HEK293T (cell line): ENCODE measurements at regions not wholly inside any gene's neighbourhood (a gene's known extent, or its start where the extent isn't known, plus 50 kb on each side); places are given as distances from the start of the nearest gene placed in this dataset.

Source experiments
- CTCF ChIA-PET: fragments of 350-600 bp; formaldehyde crosslinking; extraction: SDS; loops from one replicate; lab custom pipeline; 2021; ENCODE audit warnings: antibody characterized with exemption, inconsistent platforms; lab: Yijun Ruan, JAX
- POLR2A ChIA-PET: fragments of 350-600 bp; formaldehyde crosslinking; extraction: SDS; loops from one replicate; lab custom pipeline; 2020; ENCODE audit warnings: antibody characterized with exemption, inconsistent platforms; lab: Yijun Ruan, JAX
- DNase-seq: peaks from one replicate; pipeline ENCODE4 v3.0.0; 2012; ENCODE audit warnings: mixed read lengths; ENCODE audit errors: extremely low spot score
- ARNT ChIP-seq: fragments of 450-650 bp; IDR thresholded peaks from 2 replicates; pipeline ENCODE4 v1.6.1; 2017; ENCODE audit warnings: mild to moderate bottlenecking
- BHLHE40 ChIP-seq: fragments of 450-650 bp; IDR thresholded peaks from 2 replicates; pipeline ENCODE4 v1.6.1; 2016; ENCODE audit warnings: mild to moderate bottlenecking, moderate library complexity, borderline replicate concordance
- CTBP1 ChIP-seq: fragments of 450-650 bp; IDR thresholded peaks from 2 replicates; pipeline ENCODE4 v1.6.1; 2016; ENCODE audit warnings: borderline replicate concordance
- ELF4 ChIP-seq: fragments of 450-650 bp; IDR thresholded peaks from 2 replicates; pipeline ENCODE4 v1.6.1; 2017; ENCODE audit warnings: antibody characterized with exemption
- FOXA1 ChIP-seq: fragments of 450-650 bp; IDR thresholded peaks from 2 replicates; pipeline ENCODE4 v1.6.1; 2016; ENCODE audit warnings: mild to moderate bottlenecking
- FOXK2 ChIP-seq: fragments of 450-650 bp; IDR thresholded peaks from 2 replicates; pipeline ENCODE4 v1.6.1; 2016; ENCODE audit warnings: mild to moderate bottlenecking
- FOXM1 ChIP-seq: fragments of 450-650 bp; IDR thresholded peaks from 2 replicates; pipeline ENCODE4 v1.6.1; 2017; ENCODE audit warnings: mild to moderate bottlenecking, borderline replicate concordance
- HDGF ChIP-seq: fragments of 450-650 bp; IDR thresholded peaks from 2 replicates; pipeline ENCODE4 v1.6.1; 2017; ENCODE audit warnings: antibody characterized with exemption, borderline replicate concordance
- L3MBTL2 ChIP-seq: fragments of 450-650 bp; conservative IDR thresholded peaks from 2 replicates; pipeline ENCODE4 v1.6.1; 2016; ENCODE audit warnings: mild to moderate bottlenecking
- LEF1 ChIP-seq: fragments of 450-650 bp; IDR thresholded peaks from 2 replicates; pipeline ENCODE4 v1.6.1; 2017; ENCODE audit warnings: mild to moderate bottlenecking, borderline replicate concordance
- NFRKB ChIP-seq: fragments of 450-650 bp; IDR thresholded peaks from 2 replicates; pipeline ENCODE4 v1.6.1; 2016; ENCODE audit warnings: mild to moderate bottlenecking, moderate library complexity
- SP1 ChIP-seq: fragments of 450-650 bp; IDR thresholded peaks from 2 replicates; pipeline ENCODE4 v1.6.1; 2017
- SUZ12 ChIP-seq: fragments of 450-650 bp; IDR thresholded peaks from 2 replicates; pipeline ENCODE4 v1.6.1; 2016; ENCODE audit warnings: mild to moderate bottlenecking
- TARDBP ChIP-seq: fragments of 450-650 bp; IDR thresholded peaks from 2 replicates; pipeline ENCODE4 v1.6.1; 2016
- ZNF384 ChIP-seq: fragments of 450-650 bp; IDR thresholded peaks from 2 replicates; pipeline ENCODE4 v1.6.1; 2016
- TF ChIP-seq, protein P1 (sequence below): fragments of 450-650 bp; IDR thresholded peaks from 2 replicates; pipeline ENCODE4 v1.6.1; 2016

DNA sequence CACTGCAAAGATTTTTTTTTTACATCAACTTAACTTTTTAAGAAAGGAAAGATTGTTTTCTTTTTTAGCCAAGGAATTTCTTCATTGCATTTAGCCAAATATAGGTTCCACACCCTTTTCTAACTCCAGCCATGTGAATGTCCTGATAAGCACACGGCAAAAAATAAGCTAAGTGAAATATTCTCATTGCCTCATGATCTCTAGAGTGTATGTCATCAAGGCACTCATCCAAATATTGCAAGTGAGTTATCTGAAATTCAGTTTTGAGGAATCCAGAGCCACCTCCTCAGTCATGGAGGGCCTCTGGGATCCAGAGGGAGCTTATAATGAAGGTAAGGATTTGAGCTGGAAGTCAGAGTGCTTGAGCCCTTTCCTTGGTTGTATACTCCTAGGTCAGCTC is 80.0 kb downstream of the BLID start:
- POLR2A ChIA-PET, result no interaction called here
- TF ChIP-seq CTBP1 (no peak), ARNT (no peak), LEF1 (no peak), L3MBTL2 (no peak), TARDBP (no peak), FOXK2 (no peak), NFRKB (no peak), FOXA1 (no peak), HDGF (no peak), SUZ12 (no peak), ZNF384 (no peak), SP1 (no peak), ELF4 (no peak)
- TF ChIP-seq, protein P1, sequence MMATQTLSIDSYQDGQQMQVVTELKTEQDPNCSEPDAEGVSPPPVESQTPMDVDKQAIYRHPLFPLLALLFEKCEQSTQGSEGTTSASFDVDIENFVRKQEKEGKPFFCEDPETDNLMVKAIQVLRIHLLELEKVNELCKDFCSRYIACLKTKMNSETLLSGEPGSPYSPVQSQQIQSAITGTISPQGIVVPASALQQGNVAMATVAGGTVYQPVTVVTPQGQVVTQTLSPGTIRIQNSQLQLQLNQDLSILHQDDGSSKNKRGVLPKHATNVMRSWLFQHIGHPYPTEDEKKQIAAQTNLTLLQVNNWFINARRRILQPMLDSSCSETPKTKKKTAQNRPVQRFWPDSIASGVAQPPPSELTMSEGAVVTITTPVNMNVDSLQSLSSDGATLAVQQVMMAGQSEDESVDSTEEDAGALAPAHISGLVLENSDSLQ, result no peak
- no peak for DNase-seq
- CTCF ChIA-PET, result no interaction called here

DNA sequence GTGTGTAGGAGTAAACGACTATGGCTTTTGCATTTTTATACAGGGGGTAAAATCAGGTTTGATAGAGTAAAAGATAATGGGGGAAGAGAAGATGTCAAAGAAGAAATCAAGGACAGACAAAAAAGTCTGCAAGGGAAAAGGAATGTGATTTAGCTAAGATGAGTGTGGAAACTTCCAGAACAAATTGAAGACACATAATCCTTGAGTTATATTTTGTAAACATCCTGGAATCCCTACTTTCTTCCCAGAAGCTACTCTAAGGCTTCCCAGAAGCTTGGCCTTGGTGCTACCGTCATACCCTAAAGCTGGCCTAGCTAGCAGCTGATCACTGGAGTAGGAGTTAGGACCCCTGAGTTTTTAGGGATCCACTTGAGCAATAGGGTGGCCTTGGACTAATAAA is 82.4 kb downstream of the BLID start:
- ChIA-PET CTCF (no interaction called here), POLR2A (no interaction called here)
- no peak for DNase-seq

DNA sequence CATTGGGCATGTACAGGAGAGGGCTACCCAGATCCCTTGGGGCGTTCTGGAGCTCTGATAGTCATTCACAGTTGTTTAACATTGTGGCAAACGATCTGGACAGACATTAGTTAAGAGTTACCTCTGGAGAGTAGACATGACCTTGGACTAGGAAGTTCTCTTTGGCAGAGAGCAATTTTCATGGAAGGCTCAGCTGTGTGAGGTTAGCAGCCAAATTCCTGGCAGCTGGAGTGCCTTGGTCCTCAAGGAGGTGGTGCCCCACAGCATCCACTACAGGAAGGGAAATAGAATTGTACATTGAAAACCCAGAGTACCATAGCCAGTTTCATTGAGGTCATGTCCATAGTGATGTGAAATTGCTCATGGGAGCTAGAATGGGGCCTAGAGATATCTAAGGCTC is 82.8 kb downstream of the BLID start:
- TF ChIP-seq LEF1, result no peak
- no peak for TF ChIP-seq BHLHE40
- no peak for TF ChIP-seq ZNF384
- TF ChIP-seq HDGF, result no peak
- no peak for TF ChIP-seq L3MBTL2
- no peak for TF ChIP-seq FOXM1
- no peak for TF ChIP-seq ELF4
- CTCF ChIA-PET, result no interaction called here
- DNase-seq, result no peak
- POLR2A ChIA-PET, result no interaction called here

More for the DNA sequence above, 82.4 kb downstream of the BLID start:
- TF ChIP-seq, protein P1, result no peak
- no peak for TF ChIP-seq TARDBP
- no peak for TF ChIP-seq HDGF
- no peak for TF ChIP-seq NFRKB
- no peak for TF ChIP-seq CTBP1
- TF ChIP-seq LEF1, result no peak
- no peak for TF ChIP-seq L3MBTL2
- no peak for TF ChIP-seq FOXM1
- no peak for TF ChIP-seq SP1
- no peak for TF ChIP-seq ELF4
- TF ChIP-seq SUZ12, result no peak
- TF ChIP-seq ZNF384, result no peak
- no peak for TF ChIP-seq FOXK2
- TF ChIP-seq FOXA1, result no peak
- no peak for TF ChIP-seq BHLHE40
- no peak for TF ChIP-seq ARNT

DNA sequence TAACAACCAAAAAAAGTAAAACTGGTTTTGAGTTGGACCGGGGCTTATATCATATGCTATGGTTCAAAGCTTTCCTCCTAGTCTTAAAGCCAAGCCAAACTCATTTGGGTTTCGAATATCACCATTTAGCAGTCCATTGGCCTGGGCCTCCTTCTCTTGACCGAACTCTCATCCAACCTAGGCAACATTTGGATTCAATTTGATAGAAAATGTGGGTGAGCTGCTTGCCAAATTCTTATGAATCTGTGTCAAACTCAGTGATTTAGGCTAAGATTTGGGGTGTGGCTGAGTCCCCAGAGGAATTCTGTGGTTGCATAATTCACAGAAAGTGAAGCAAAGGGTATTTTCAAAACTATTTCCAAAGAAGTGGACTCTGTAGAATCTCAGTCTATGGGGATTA is 83.7 kb downstream of the BLID start:
- no peak for TF ChIP-seq L3MBTL2
- no peak for TF ChIP-seq HDGF
- TF ChIP-seq LEF1, result no peak
- no peak for TF ChIP-seq FOXA1
- TF ChIP-seq ARNT, result no peak
- TF ChIP-seq, protein P1, result no peak
- no peak for TF ChIP-seq SP1
- no peak for TF ChIP-seq BHLHE40
- no peak for TF ChIP-seq ZNF384
- no peak for TF ChIP-seq TARDBP
- TF ChIP-seq ELF4, result no peak
- TF ChIP-seq SUZ12, result no peak
- no peak for TF ChIP-seq NFRKB
- TF ChIP-seq FOXM1, result no peak
- no peak for TF ChIP-seq CTBP1
- POLR2A ChIA-PET, result no interaction called here
- CTCF ChIA-PET, result no interaction called here
- DNase-seq, result no peak

DNA sequence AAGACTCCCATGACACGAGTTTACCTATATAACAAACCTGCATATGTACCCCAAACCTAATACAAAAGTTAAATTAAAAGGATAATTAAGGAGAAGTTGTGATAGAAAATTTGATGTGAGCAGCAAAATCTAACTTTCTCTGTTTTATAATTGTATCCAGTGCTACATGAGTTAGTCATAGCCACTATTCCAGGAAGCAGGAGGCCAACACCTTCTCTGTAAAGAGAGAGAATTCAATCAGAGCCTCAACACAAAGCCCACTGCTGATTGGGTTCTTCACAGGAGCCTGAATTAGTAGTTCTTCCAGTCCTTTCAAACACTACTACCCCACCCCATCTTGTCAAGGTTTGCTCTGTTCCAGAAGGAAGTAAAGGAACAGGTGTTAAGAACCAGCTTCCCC is 84.2 kb downstream of the BLID start:
- TF ChIP-seq L3MBTL2 (no peak), ELF4 (no peak), SUZ12 (no peak), FOXA1 (no peak), BHLHE40 (no peak), NFRKB (no peak), SP1 (no peak), TARDBP (no peak), ARNT (no peak), HDGF (no peak), CTBP1 (no peak)
- TF ChIP-seq, protein P1, result no peak
- CTCF ChIA-PET, result no interaction called here

DNA sequence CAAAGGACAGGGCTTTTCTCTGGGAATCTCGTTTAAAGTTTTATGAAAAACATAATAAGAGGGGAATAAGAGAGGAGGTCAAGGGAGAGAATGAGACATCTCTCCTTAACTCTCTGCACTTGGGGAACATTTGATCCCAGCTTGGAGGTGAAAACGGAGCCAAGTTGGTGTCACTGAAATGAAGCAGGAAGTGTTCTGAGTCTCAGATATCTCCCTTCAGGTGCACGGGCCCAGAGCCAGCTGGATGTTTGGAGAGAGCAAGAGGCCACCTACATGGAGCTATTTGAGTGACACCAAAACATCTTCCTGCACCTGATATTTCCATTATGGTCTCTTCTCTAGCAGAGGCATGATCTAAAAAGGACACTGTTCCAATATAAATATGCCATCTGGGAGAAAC is 85.7 kb downstream of the BLID start:
- TF ChIP-seq CTBP1, result no peak
- ChIA-PET POLR2A (no interaction called here), CTCF (no interaction called here)
- no peak for DNase-seq

More for the DNA sequence above, 84.2 kb downstream of the BLID start:
- POLR2A ChIA-PET, result no interaction called here
- DNase-seq, result no peak
